HAP-1 (cell line): ENCODE measurements at regions not wholly inside any gene's neighbourhood (a gene's known extent, or its start where the extent isn't known, plus 50 kb on each side); places are given as distances from the start of the nearest gene placed in this dataset.

ENCODE experiments used
- DNase-seq, 2 experiments: peaks; one replicate each; pipeline ENCODE4 v3.0.0-alpha.2; 2016 to 2020; ENCODE audit warnings: low spot score in 2 of 2
- H3K27me3 ChIP-seq: fragments of 250-450 bp; sonication (Bioruptor Pico); 2 replicates; pipeline ENCODE4 v1.5.1; 2020; ENCODE audit warnings: low read depth, mild to moderate bottlenecking, moderate library complexity
- H3K36me3 ChIP-seq: fragments of 250-450 bp; sonication (Bioruptor Pico); replicated peaks from 2 replicates; pipeline ENCODE4 v1.5.1; 2020; ENCODE audit warnings: mild to moderate bottlenecking
- H3K4me1 ChIP-seq: fragments of 250-450 bp; sonication (Bioruptor Pico); 2 replicates; pipeline ENCODE4 v1.5.1; 2020; ENCODE audit warnings: mild to moderate bottlenecking
- H3K4me3 ChIP-seq: fragments of 250-450 bp; sonication (Bioruptor Pico); 2 replicates; pipeline ENCODE4 v1.5.1; 2020; ENCODE audit warnings: mild to moderate bottlenecking, moderate library complexity
- H3K9me3 ChIP-seq: fragments of 250-450 bp; sonication (Bioruptor Pico); 2 replicates; pipeline ENCODE4 v1.5.1; 2020; ENCODE audit warnings: mild to moderate bottlenecking, moderate library complexity
- in situ Hi-C: fragments of 300-500 bp; cut with MboI; formaldehyde crosslinking; loops from 3 replicates; pipeline ENCODE4 v1.14.3; 2020; ENCODE audit warnings: low sequenced_read_pairs, inconsistent platforms, mixed read lengths

DNA sequence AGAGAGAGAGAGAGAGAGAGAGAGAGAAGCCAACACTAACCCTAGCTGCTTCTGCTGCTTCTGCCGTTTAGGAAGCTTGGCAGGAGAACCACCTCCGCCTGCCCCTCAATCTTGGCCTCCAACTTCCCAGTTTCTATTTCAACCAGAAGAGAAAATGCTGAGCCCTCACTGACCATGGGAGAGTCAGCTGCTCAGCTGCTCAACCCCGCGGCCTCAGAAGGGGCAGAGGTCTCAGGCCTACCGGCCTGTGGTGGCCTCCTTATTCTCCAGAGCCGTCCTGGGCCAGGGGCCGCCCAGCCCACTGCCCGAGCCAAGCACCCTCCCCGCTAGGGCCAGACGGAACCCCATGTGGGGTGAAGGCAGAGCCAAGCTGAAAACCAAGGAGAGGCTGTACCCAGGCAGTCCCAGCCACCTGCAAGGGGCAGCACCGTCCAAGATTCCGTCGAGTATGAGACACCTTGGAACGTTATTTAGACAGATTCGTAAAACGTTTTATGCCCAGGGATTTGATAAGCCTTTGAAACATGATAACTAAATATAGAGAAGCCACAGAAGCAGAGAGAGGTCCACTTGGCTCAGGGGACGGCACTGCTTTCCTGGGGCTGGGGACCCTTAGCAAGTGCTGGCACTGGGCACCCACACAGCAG is 116.6 kb downstream of the DLL1 start:
- DNase-seq: peak in 1 of 2 experiments; percentile 4
- Histone ChIP-seq H3K4me1 (no peaks in the 10 kb centered on the region), H3K36me3 (no peaks in the 10 kb centered on the region), H3K4me3 (no peak overlapping the region), H3K9me3 (no peaks in the 10 kb centered on the region), H3K27me3 (peaks cover 4% of the 10 kb centered on the region; the same call in 1 of the 2 replicates)
- in situ Hi-C loops: no loop called here

- DNase-seq: no peak
- H3K4me3 ChIP-seq: no peak overlapping the region
- H3K4me1 ChIP-seq: no peaks in the 10 kb centered on the region
- no peaks in the 10 kb centered on the region for H3K36me3 ChIP-seq
- in situ Hi-C loops: no loop called here
- H3K9me3 ChIP-seq: no peaks in the 10 kb centered on the region
- peaks cover 4% of the 10 kb centered on the region; the same call in 1 of the 2 replicates for H3K27me3 ChIP-seq
Observed at GRCh38 chr6:170173335-170173881, 117.5 kb downstream of the DLL1 start.

GRCh38 chr6:170172825-170173256 is 118.0 kb downstream of the DLL1 start:
- no peaks in the 10 kb centered on the region for H3K9me3 ChIP-seq
- no peaks in the 10 kb centered on the region for H3K36me3 ChIP-seq
- peaks cover 4% of the 10 kb centered on the region; the same call in 1 of the 2 replicates for H3K27me3 ChIP-seq
- H3K4me3 ChIP-seq: no peak overlapping the region
- H3K4me1 ChIP-seq: no peaks in the 10 kb centered on the region
- in situ Hi-C loops: no loop called here
- no peak for DNase-seq

DNA sequence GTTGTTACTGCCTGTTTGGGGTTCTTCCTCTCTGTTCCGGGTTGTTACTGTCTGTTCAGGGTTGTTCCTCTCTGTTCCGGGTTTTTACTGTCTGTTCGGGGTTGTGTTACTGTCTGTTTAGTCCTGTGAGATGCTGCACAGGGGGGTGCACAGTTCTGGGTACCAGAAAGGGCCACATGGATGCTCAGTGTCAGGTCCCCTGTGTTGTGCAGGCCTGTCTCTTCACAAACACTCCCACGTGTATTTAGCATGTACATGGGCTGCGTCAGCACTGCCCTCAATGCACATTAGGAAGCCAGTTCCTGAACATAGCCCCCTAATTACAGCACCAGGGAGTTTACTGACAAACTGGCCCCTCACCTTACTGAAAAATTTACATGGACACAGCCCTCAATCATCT is 118.5 kb downstream of the DLL1 start:
- Histone ChIP-seq H3K4me1 (no peaks in the 10 kb centered on the region), H3K36me3 (no peaks in the 10 kb centered on the region), H3K9me3 (no peaks in the 10 kb centered on the region), H3K4me3 (no peak overlapping the region), H3K27me3 (peaks cover 4% of the 10 kb centered on the region; the same call in 1 of the 2 replicates)
- DNase-seq: no peak
- in situ Hi-C loops: no loop called here

DNA sequence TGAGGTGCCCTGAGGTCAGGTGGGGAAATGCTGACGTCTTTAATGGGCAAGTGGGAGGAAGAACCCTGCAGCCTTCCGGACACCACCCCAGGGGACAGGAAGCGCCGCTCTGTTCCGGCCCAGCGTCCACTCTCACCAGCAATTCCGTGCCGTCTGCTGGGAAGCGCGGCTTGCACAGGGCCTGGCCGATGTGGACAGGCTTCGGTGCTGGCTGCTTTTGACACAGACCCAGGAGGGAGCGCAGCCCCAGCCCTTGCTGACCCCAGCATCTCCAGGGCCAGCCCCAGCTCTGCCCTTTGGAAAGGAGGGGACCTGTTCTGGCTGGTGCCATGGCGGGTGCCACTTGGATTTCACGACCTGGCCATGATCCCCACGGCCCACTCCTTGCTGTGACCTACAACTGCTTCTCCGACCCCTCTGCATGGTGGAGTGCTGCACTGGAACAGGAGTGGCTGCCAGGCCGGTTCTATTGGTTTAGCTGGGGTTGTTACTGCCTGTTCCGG is 123.2 kb downstream of the DLL1 start:
- in situ Hi-C loops: no loop called here
- Histone ChIP-seq H3K27me3 (no peaks in the 10 kb centered on the region), H3K9me3 (no peaks in the 10 kb centered on the region), H3K36me3 (no peaks in the 10 kb centered on the region), H3K4me1 (no peaks in the 10 kb centered on the region), H3K4me3 (no peak overlapping the region)
- no peak for DNase-seq

GRCh38 chr6:170166511-170167122 is 124.3 kb downstream of the DLL1 start:
- no peak overlapping the region for H3K4me3 ChIP-seq
- in situ Hi-C loops: no loop called here
- no peak for DNase-seq
- H3K27me3 ChIP-seq: no peaks in the 10 kb centered on the region
- H3K36me3 ChIP-seq: no peaks in the 10 kb centered on the region
- H3K4me1 ChIP-seq: no peaks in the 10 kb centered on the region
- H3K9me3 ChIP-seq: no peaks in the 10 kb centered on the region

GRCh38 chr6:170165471-170166117 is 125.3 kb downstream of the DLL1 start:
- Histone ChIP-seq H3K27me3 (no peaks in the 10 kb centered on the region), H3K9me3 (no peaks in the 10 kb centered on the region), H3K4me3 (no peak overlapping the region), H3K36me3 (no peaks in the 10 kb centered on the region), H3K4me1 (no peaks in the 10 kb centered on the region)
- in situ Hi-C loops: no loop called here
- DNase-seq: no peak

- DNase-seq: no peak
- Histone ChIP-seq H3K36me3 (no peaks in the 10 kb centered on the region), H3K4me1 (no peaks in the 10 kb centered on the region), H3K27me3 (no peaks in the 10 kb centered on the region), H3K4me3 (no peak overlapping the region), H3K9me3 (no peaks in the 10 kb centered on the region)
- in situ Hi-C loops: no loop called here
Observed at GRCh38 chr6:170165085-170165470, 125.8 kb downstream of the DLL1 start.

GRCh38 chr6:170164271-170164900 is 126.5 kb downstream of the DLL1 start:
- Histone ChIP-seq H3K4me1 (no peaks in the 10 kb centered on the region), H3K4me3 (no peak overlapping the region), H3K36me3 (no peaks in the 10 kb centered on the region), H3K27me3 (no peaks in the 10 kb centered on the region), H3K9me3 (no peaks in the 10 kb centered on the region)
- in situ Hi-C loops: no loop called here
- no peak for DNase-seq

DNA sequence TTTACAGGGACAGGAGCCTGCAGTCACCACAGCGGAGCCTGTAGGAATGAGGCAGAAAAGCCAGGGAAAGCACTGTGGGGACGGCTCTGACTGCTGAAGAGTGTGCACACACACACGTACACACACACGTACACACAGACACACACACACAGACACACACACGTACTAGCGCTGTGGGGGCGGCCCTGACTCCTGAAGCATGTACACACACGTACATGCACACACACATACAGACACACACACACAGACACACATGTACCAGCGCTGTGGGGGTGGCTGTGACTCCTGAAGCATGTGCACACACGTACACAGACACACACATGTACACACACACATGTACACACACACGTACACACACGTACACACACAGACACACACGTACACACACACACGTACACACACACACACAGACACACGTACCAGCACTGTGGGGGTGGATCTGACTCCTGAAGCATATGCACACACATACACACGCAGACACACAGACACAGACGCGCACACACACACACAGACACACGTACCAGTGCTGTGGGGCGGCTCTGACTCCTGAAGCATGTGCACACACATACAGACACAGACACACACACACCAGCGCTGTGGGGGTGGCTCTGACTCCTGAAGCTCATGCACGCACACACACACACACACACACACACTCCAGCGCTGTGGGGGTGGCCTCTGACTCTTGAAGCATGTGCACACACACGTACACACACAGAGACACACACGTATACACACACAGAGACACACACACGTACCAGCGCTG is 127.3 kb downstream of the DLL1 start:
- Histone ChIP-seq H3K36me3 (no peaks in the 10 kb centered on the region), H3K9me3 (no peaks in the 10 kb centered on the region), H3K4me1 (no peaks in the 10 kb centered on the region), H3K4me3 (no peak overlapping the region), H3K27me3 (no peaks in the 10 kb centered on the region)
- DNase-seq: no peak
- in situ Hi-C loops: no loop called here

DNA sequence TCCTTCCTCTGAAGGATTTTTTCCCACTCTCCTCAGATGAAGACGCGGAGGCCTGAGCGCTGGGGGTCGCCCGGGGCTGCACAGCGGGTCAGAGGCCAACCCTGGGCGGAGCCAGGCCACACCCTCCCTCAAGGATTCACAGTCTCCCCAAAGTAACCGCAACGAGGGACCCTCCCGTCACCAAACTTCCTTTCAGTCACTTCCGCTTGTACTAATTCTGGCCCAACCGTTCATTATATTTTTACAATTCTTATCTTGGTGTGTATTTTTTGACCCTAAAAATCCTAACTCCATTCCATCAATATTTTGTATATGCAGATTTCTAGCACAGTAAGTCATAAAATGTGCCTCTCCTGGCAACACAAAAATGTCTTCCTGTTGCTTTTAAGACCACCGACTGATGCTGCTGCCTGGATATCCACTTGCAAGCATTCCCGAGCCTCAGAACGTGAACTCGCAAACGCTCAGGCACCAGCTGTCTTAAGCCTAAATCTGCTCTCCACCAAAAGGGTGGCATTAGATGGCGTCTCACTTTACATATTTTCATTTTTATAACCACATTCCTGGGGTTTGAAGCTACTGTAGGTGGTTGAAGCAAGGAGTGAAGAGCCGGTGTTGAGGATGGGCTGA is 128.0 kb downstream of the DLL1 start:
- DNase-seq: no peak
- no peaks in the 10 kb centered on the region for H3K4me1 ChIP-seq
- no peaks in the 10 kb centered on the region for H3K36me3 ChIP-seq
- in situ Hi-C loops: no loop called here
- no peaks in the 10 kb centered on the region for H3K27me3 ChIP-seq
- H3K9me3 ChIP-seq: no peaks in the 10 kb centered on the region
- no peak overlapping the region for H3K4me3 ChIP-seq

GRCh38 chr6:170162011-170162774 is 128.7 kb downstream of the DLL1 start:
- no peaks in the 10 kb centered on the region for H3K4me1 ChIP-seq
- in situ Hi-C loops: no loop called here
- no peak for DNase-seq
- H3K36me3 ChIP-seq: no peaks in the 10 kb centered on the region
- no peaks in the 10 kb centered on the region for H3K9me3 ChIP-seq
- H3K4me3 ChIP-seq: no peak overlapping the region
- no peaks in the 10 kb centered on the region for H3K27me3 ChIP-seq
